Skeletal muscle tissue (tissue), 3 donors: ENCODE measurements at regions not wholly inside any gene's neighbourhood (a gene's known extent, or its start where the extent isn't known, plus 50 kb on each side); places are given as distances from the start of the nearest gene placed in this dataset.
"Not testable (repeated sequence)": the region's sequence is repeated elsewhere in the genome, so short reads cannot be mapped to it uniquely, and the experiment has no call there.

Source experiments
- H3K27ac ChIP-seq: one replicate; pipeline ENCODE4 v1.7.0; 2013; ENCODE audit warnings: mild to moderate bottlenecking, low read depth, low read length, inconsistent platforms
- H3K27me3 ChIP-seq, 3 donors: one replicate each; pipeline ENCODE4 v1.7.0; 2013; ENCODE audit warnings: low read length in 3 of 3; ENCODE audit not compliant: control insufficient read depth in 3 of 3, insufficient read depth in 3 of 3
- H3K36me3 ChIP-seq, 3 donors: one replicate each; pipeline ENCODE4 v1.7.0; 2013; ENCODE audit warnings: low read length in 3 of 3; ENCODE audit not compliant: control insufficient read depth in 3 of 3, insufficient read depth in 3 of 3
- H3K4me1 ChIP-seq, 3 donors: one replicate each; pipeline ENCODE4 v1.7.0; 2013; ENCODE audit warnings: low read length in 3 of 3, mild to moderate bottlenecking in 3 of 3; ENCODE audit not compliant: control insufficient read depth in 3 of 3, insufficient read depth in 3 of 3
- H3K4me3 ChIP-seq, 3 donors: one replicate each; pipeline ENCODE4 v1.7.0; 2013; ENCODE audit warnings: low read length in 3 of 3
- H3K9ac ChIP-seq, 3 donors: one replicate each; pipeline ENCODE4 v1.7.0; 2013; ENCODE audit warnings: low read length in 3 of 3, mild to moderate bottlenecking in 3 of 3, moderate library complexity in 2 of 3, low read depth in 1 of 3
- H3K9me3 ChIP-seq, 3 donors: one replicate each; pipeline ENCODE4 v1.7.0; 2013; ENCODE audit warnings: low read length in 3 of 3; ENCODE audit not compliant: control insufficient read depth in 3 of 3
- donor health status: Osteomylitis.

DNA sequence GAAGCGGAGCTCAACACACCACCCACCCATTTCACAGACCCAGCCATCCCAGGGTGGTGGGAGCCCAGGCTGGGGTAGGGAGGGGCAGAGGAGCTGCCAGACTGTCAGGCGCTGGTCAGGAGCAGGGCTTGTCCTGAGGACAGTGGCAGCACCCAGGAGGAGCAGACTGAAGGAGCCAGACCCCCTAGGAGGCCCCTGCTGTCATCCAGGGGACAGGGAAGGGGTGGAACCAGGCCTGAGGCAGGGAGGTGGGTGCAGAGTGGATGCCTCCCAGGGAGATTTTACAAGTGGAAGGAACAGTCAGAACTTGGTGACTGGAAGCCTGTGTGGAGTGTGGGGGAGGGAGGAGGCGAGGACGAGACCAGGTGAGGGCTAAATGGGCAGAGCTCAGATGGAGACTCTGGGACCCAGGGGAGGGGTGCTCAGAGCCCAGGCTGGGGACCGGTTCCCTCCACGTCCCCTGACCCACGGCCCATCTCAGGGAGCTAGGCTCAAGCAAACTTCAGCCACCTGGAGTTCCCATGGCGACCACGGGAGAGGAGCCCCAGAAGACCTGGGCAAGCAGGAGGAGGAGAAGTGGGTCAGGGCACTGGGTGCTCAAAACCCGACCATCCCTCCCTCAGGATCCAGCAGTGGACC lies 215.4 kb downstream of the TBC1D2B start:
- H3K9ac ChIP-seq, H3K4me3 ChIP-seq, H3K36me3 ChIP-seq, H3K9me3 ChIP-seq, H3K4me1 ChIP-seq, H3K27ac ChIP-seq: not testable (repeated sequence)
- peaks cover 0 to 17% (median 8%) of the 10 kb centered on the region in 3 donors for H3K27me3 ChIP-seq

DNA sequence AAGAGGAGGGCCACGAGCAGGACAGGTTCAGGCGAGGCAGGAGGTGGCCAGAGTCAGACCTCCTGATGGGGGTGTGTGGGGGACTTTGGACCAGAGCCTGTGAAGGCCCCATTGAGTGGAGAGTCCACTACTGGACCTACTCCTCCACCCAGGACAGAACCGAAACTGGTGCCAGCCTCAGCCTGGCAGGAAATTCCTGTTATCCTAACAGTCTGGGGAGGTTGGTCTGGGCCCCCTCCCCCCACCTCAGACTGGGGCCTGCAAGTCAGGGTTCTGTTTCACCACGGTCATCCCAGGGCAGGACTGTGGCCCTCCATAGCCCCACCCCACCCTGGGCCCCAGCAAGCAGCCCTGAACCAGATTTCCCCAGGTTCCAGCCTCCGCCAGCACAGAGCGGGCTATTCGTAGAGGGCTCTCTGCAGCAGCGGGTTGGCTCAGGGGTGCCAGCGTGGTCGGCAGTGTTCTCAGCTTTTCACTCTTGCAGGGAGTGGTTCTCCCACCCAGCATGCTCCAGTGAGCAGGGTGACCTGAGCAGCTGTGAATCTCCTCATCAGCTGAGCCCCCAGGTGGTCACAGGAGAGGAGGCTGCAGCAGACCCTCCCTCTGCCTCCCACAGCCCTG lies 217.3 kb downstream of the TBC1D2B start:
- no peaks in the 10 kb centered on the region for H3K9me3 ChIP-seq
- H3K27me3 ChIP-seq = peaks cover 0 to 22% (median 9%) of the 10 kb centered on the region in 3 donors
- no peak overlapping the region for H3K4me3 ChIP-seq
- no peaks in the 10 kb centered on the region for H3K36me3 ChIP-seq
- H3K4me1 ChIP-seq = no peaks in the 10 kb centered on the region
- H3K9ac ChIP-seq = no peak overlapping the region
- no peak overlapping the region for H3K27ac ChIP-seq

DNA sequence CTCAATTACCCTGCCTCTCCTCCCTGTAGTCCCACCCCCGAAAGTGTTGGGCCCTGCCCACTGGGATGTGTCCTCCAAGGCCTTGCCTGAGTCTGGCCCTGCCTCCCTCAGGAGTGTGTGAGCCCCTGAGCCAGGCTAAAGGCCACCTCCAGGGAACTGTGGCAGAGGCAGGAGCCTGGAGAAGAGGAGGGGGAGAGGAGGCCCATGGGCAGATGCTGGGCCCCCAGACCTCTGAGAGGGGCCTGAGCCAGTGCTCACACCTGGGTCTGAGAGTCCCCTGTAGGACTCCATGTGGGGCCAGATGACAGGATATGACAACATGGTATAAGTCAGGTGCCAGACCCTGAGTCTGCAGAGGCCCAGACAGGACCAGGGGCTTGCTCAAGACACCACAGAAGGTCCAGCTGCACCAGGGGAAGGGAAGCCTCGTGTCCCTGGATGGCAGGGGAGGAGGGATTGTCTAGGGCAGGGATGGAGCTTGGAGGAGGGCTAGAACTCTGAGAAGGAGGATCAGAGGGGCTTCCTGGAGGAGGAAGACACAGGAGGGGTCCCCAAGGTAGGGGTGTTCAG lies 217.9 kb downstream of the TBC1D2B start:
- Histone ChIP-seq H3K36me3 (no peaks in the 10 kb centered on the region), H3K9me3 (no peaks in the 10 kb centered on the region), H3K9ac (no peak overlapping the region), H3K27me3 (peaks cover 0 to 25% (median 9%) of the 10 kb centered on the region in 3 donors), H3K4me3 (no peak overlapping the region), H3K4me1 (no peaks in the 10 kb centered on the region), H3K27ac (no peak overlapping the region)

DNA sequence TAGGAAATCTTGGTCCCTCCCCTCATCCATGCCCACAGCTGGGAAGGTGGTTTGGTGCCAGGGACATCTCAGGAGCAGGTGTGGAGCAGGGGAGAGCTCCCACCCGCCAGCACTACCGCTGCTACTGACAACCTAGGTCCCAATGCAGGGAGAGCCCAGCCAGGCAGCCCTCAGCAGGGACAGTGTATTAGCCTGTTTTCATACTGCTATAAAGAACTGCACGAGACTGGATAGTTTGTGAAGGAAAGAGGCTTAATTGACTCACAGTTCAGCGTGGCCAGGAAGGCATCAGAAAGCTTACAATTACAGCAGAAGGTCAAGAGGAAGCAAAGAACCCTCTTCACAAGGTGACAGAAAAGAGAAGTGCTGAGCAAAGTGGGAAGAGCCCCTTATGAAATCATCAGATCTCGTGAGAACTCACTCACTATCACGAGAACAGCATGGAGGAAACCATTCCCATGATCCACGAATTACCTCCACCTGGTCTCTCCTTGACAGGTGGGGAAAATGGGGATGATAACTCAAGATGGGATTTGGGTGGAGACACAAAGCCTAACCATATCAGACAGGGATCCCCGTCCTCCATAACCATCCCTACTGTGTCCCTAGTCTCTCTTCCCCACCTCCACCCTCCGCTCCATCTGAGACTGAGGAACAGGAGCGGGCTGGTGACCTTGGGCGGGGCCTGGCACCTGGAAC lies 218.6 kb downstream of the TBC1D2B start:
- H3K9ac ChIP-seq = no peak overlapping the region
- no peaks in the 10 kb centered on the region for H3K36me3 ChIP-seq
- no peaks in the 10 kb centered on the region for H3K9me3 ChIP-seq
- no peak overlapping the region for H3K4me3 ChIP-seq
- H3K27me3 ChIP-seq = peaks cover 0 to 22% (median 11%) of the 10 kb centered on the region in 3 donors
- H3K27ac ChIP-seq = no peak overlapping the region
- no peaks in the 10 kb centered on the region for H3K4me1 ChIP-seq

DNA sequence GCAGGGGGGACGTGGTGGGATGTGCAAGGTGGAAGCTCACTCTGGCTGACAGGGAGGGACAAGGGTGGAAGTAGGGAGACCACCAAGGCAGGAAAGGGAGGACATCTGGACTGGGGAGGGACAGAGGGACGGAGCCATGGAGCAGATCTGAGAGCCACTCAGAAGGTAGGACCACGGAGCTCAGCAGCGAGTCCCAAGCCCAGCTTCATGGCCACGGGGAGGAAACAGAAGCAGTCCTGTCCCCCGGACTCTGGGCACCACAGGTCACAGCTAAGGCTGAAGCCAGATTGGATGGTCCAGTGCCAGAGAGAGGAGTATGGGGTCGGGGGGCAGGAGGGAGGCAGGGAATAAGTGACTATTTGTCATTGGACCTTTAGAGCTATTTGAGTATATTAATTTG lies 220.1 kb downstream of the TBC1D2B start:
- Histone ChIP-seq H3K9ac (no peak overlapping the region), H3K4me1 (no peaks in the 10 kb centered on the region), H3K27me3 (peaks cover under 1 to 29% (median 13%) of the 10 kb centered on the region in 3 donors), H3K36me3 (no peaks in the 10 kb centered on the region), H3K4me3 (no peak overlapping the region), H3K27ac (no peak overlapping the region), H3K9me3 (no peaks in the 10 kb centered on the region)

DNA sequence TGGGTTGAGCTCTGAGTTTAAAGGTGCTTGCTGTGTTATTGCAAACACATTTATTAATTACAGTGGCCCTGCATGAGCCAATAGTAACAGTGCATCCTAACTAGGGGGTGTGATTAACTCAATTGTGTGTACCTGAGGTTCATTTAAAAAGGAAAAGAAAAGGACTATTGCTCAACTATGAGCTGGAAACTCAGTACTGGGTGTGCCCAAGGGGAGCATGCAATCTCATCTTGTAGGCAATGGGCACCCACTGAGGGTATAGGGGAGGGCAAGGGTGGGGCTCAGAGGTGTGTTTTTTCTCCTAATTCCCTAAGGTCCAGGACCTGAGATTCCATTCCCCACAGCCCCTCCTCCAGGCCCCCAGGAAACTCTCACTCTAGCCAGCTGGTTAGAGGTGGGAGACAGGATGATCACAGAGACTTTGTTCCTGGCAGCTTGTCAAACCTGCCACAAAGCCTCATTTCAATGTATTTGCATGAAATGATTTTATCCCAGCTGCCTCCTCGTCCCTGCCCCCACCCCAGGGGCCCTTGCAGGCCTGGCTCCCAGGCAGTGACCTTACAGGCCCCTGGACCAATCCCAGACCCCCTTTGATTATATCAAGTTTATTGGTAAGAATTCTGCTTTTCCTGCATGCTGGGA lies 220.7 kb downstream of the TBC1D2B start:
- Histone ChIP-seq H3K9me3 (no peaks in the 10 kb centered on the region), H3K36me3 (no peaks in the 10 kb centered on the region), H3K4me1 (peaks cover 0 to 4% (median 0%) of the 10 kb centered on the region in 3 donors), H3K27me3 (peaks cover 6 to 31% (median 13%) of the 10 kb centered on the region in 3 donors), H3K9ac (no peak overlapping the region), H3K27ac (no peak overlapping the region), H3K4me3 (no peak overlapping the region)

DNA sequence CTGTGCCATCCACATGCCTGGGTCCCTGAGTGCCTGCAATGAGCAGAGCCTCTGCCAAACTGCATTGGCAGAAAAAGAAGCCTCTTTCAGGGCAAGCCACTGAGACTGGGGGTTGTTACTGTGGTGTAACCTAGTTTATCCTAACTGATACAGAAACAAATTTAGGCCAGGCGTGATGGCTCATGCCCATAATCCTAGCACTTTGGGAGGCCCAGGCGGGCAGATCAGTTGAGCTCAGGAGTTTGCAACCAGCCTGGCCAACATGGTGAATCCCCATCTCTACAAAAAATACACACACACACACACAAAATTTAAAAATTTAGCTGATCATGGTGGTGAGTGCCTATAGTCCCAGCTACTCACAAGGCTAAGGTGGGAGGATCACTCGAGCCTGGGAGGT lies 221.6 kb downstream of the TBC1D2B start:
- H3K4me1 ChIP-seq = peaks cover 0 to 5% (median 0%) of the 10 kb centered on the region in 3 donors
- H3K27ac ChIP-seq = no peak overlapping the region
- no peaks in the 10 kb centered on the region for H3K9me3 ChIP-seq
- peaks cover 11 to 37% (median 17%) of the 10 kb centered on the region in 3 donors for H3K27me3 ChIP-seq
- H3K36me3 ChIP-seq = no peaks in the 10 kb centered on the region
- no peak overlapping the region for H3K9ac ChIP-seq
- no peak overlapping the region for H3K4me3 ChIP-seq

DNA sequence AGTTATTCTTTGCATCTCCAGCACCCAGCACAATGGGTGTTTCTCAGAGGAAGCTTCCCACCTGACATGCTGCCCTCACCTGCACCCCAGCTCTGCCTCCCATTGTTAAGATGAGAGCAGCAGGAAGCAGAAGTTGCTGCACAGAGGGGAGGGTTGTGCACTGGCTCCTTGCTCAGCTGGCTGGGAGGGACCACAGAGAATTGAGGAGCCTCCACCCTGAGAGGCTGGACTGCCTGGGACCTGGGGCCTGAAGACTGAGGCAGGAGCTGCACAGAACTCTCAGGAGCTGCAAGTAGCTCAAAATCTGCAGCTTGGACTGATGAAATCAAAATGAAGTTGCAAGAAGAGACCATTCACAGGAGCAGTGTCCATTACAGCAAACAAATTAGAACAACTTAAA lies 222.3 kb upstream of the LINGO1 start:
- peaks cover 11 to 37% (median 12%) of the 10 kb centered on the region in 3 donors for H3K27me3 ChIP-seq
- H3K9me3 ChIP-seq = no peaks in the 10 kb centered on the region
- no peak overlapping the region for H3K27ac ChIP-seq
- H3K9ac ChIP-seq = no peak overlapping the region
- H3K4me3 ChIP-seq = no peak overlapping the region
- H3K4me1 ChIP-seq = peaks cover 0 to 5% (median 0%) of the 10 kb centered on the region in 3 donors
- H3K36me3 ChIP-seq = no peaks in the 10 kb centered on the region

DNA sequence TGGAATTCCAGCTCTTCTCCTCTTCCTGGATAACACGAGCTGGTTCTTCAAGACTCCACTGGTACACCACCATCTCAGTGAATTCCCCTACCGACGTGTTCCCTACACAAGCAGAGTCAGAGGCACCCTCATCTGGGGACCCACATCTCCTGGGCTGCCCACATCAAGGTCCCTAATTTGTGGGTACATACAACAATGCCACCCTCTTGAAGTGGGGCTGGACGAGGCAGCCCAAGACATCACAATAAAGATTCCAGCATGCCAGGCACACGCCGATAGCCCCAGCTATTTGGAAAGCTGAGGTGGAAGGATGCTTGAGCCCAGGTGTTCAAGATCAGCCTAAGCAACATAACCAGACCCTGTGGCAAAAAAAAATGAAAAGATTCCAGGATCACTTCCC lies 221.2 kb upstream of the LINGO1 start:
- H3K27me3 ChIP-seq = peaks cover 12 to 37% (median 15%) of the 10 kb centered on the region in 3 donors
- H3K9ac ChIP-seq = no peak overlapping the region
- H3K4me3 ChIP-seq = no peak overlapping the region
- H3K9me3 ChIP-seq = no peaks in the 10 kb centered on the region
- H3K4me1 ChIP-seq = peaks cover 0 to 5% (median 0%) of the 10 kb centered on the region in 3 donors
- H3K27ac ChIP-seq = no peak overlapping the region
- H3K36me3 ChIP-seq = no peaks in the 10 kb centered on the region
